Epithelial cell of prostate (primary cell): ENCODE measurements at regions not wholly inside any gene's neighbourhood (a gene's known extent, or its start where the extent isn't known, plus 50 kb on each side); places are given as distances from the start of the nearest gene placed in this dataset.

ENCODE experiments used
- DNase-seq: peaks from one replicate; pipeline ENCODE4 v3.0.0-alpha.2; 2011; ENCODE audit warnings: low read depth, low spot score
- H3K27ac ChIP-seq: fragments of 450-650 bp; 2 replicates; pipeline ENCODE4 v1.5.1; 2017; ENCODE audit warnings: mild to moderate bottlenecking

DNA sequence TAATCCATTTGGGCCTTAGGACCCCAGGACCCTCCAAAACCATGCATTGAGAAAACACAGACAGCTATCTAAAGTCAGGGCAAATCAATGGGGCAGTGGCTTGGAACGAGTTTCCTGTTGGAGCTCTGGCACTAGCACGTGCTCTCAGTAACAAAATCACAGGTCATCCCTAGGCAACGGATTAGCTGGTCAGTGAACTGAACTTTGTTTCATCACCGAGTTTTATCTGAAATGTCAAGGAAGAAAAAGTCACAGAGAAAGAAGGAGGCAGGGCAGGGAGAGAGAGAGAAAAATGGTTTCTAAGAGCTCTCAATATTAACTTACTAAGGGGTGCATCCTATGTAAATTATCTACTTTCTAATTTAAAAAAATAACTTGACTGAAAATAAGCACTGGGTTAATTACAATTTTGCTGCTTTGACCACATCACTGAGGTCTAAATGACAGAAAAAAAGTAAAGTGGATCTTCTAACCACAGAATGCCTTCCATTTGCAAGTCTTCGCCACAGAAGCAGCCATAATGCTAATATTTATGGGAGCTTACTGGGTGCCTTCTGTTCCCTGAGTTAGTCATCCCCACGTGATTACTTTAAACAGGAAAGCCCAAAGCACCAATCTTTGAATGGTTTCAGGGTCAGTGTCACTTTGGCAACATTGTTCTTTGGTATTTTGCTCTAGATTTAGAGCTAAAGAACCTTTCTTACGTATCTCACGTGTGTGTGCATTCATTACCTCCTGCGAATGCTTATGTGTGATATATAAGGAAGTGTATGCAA is 503.9 kb downstream of the RASEF start:
- no peak for DNase-seq

DNA sequence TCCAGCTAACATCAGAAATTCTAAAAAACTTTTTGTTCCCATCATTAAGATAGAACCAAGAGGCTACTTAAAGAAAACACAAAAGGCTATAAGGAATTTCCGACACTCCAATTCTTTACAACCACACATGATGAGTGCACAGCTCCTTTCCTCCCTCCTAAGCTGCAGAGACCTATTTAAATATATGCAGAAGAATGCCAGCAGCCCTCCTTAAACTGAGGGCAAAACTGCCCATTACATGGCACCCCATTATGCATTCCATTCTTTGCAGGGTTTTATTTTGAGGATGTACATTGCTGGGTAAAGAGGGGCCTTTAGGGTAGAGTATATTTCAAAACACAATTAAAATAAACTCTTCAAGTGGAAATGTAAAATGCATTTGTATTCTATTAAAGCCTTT is 502.9 kb downstream of the RASEF start:
- no peak overlapping the region for H3K27ac ChIP-seq

More for the DNA sequence above, 503.9 kb downstream of the RASEF start:
- H3K27ac ChIP-seq = no peak overlapping the region

DNA sequence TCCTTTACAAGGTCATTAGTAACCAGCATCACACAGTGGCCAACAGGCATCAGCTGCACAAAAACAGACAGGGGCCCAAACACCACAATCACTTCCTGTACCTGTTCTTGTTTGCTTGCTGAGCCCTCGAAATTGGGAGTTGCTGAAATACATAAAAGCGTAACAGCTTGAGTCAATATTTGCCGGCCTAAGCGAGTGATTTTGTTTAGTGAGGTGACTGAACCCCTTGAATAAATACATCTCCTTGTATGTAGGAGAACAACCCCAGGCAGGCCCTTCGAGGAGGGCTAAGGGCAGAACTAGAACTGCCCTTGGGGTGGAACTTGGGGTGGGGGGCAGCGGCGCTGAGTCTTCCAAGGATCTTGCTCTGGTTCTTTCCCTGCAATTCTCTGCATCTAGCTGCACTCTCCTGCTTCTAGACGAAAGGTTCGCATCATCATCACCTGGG is 502.5 kb downstream of the RASEF start:
- no peak for DNase-seq
- H3K27ac ChIP-seq = no peak overlapping the region

More for the DNA sequence above, 502.9 kb downstream of the RASEF start:
- no peak for DNase-seq

DNA sequence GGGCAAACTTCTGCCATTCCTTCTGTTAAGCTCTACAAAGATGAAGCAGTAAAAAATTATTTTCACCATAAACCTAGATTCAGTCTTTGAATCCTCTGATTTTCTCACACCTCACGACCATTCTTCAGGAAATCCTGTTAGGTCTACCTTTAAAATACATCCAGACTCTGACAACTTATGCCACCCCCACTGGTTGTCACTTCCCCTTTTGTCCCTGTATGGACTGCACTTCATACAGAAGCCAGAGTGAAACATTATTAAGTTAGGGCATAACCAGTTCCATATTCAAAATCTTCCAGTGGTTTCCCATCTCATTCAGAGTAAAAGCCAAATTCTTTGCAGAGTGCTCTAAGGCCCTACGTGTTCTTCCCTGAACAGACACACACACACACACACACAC is 499.8 kb downstream of the RASEF start:
- no peak overlapping the region for H3K27ac ChIP-seq
- no peak for DNase-seq

DNA sequence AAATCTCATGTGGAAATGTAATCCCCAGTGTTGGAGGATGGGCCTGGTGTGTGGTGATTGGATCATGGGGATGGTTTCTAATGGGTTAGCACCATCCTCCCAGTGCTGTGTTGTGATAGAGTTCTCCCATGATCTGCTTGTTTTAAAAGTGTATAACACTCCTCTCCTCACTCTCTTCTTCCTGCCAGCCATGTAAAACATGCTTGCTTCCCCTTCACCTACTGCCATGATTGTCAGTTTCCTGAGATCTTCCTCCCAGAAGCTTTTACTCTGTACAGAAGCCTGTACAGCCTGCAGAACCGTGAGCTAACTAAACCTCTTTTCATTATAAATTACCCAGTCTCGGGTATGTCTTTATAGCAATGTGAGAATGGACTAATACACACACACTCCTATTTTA is 499.1 kb downstream of the RASEF start:
- no peak for DNase-seq
- no peak overlapping the region for H3K27ac ChIP-seq

DNA sequence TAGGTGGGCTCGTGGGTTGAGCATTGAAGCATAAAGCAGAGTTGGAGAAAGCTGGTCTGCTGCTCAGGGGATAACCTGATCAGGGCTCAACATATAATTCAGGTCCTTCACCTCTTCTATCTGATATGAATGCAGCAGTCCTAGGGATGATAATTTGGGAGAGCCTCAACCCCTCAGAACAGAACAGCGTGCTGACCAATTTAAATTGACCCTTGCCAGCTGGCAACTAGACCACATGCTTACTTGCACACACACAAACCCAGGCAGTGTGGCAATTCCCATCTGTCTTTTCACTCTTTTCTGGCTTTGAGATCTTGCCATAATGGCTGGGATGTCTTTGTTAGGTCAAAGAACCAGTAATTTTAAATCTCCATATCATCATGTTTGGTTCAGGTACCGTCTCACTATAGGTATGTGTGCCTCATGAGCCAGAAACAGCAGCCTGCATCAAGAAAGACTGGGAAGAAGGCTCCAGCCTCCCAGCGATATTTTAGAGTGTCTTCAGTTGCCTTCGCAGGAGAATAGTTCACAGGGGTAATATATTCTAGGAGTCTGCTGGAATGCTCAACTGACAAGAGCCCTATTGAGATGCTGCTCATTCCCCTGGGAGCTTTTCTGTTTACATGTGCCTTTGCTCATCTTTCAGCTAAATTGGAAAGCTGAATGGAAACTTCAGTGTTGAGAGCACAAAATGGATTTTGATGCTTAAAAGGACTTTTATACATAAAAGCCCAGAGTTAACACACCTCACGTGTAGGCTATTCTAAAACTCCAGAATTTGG is 497.6 kb downstream of the RASEF start:
- no peak overlapping the region for H3K27ac ChIP-seq
- DNase-seq = no peak

DNA sequence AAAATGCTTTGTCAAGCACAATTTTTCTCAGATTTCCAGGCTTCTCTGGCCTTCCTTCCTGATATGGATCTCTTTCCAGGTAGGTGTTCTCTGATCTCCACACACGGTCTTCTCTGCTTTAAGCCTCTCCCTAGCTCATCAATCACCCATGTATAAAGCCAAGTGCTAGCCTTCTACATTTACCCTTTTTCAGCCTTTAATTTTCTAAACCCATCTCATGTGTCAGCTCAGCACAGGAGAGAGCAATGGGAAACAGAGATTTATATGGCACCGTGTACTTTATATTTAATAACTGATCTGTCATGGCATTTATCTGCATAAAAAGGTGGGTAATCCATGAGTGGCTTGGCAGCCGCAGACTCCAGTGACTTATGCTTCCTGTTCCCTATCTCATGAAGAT is 495.0 kb downstream of the RASEF start:
- no peak for DNase-seq
- no peak overlapping the region for H3K27ac ChIP-seq

DNA sequence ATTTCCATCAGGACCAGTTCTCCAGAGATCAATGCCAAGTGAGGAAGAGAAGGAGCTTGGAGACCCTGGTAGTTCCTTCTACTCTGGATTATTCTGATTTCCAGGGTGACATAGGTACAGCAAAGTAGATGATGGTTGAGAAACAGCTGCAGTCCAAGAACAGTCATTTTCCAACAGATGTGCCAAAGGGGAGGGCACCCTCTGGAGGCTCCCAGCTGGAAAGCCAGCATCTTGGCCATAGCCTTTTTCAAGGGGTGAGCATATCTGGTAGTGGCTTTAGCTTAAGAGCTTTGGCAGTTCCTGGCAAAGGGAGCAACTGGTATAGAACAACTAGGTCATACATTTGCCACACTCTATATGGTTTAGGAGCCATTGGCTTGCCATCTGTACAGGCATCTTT is 492.7 kb downstream of the RASEF start:
- no peak overlapping the region for H3K27ac ChIP-seq
- no peak for DNase-seq

DNA sequence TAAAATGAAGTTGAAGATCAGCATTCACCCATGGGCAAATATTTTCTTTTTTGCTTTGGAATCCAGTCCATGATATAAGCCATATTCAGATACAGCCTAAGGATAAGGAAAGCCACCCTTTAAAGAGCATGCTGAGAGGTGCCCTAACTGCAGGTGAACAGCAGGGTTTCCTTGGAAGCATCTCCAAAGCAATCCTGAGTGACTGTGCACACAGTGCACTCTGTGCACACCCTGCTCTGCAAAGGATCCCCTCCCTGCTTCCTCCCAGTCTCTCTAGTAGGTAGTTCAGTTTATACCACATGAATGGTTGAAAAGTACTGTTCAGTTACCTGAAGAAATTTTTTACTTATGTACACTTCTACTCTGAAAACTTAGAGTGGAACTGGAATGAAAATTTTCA is 491.4 kb downstream of the RASEF start:
- H3K27ac ChIP-seq = no peak overlapping the region
- no peak for DNase-seq

DNA sequence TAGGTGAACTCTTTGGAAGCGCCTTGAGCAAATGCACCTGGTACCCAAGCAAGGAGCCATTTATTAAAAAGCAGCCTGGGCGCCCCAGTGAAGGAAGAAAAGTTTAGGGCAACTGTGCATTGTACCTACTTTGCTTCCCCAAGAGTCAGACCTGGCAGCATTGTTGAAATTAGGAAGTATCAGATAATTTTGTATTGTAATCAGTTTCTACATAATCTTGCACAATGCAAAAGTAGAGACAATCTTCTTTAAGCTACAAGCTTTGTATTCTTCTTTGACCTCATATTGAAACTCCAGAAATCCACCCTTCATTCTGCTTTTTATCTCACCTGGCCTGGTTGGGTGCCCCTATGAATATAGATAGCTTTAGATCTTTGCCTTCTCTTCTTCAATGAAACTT is 490.8 kb downstream of the RASEF start:
- no peak overlapping the region for H3K27ac ChIP-seq
- no peak for DNase-seq

DNA sequence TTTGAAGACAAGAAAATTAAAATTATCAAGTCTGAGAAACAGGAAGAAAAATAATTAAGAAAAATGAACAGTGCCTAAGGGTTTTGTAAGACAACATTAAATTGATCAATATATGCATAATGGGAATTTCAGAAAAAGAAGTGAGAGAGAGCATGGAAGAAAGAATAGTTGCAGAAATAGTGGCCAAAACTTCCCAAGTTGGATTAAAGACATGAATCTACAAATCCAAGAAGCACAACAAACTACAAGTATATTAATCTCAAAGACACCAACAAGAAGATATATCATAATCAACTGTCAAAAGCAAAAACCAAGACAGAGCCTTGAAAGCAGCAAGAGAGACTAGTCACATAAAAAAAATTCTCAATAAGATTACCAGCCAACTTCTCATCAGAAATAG is 488.0 kb downstream of the RASEF start:
- DNase-seq = no peak
- H3K27ac ChIP-seq = no peak overlapping the region

DNA sequence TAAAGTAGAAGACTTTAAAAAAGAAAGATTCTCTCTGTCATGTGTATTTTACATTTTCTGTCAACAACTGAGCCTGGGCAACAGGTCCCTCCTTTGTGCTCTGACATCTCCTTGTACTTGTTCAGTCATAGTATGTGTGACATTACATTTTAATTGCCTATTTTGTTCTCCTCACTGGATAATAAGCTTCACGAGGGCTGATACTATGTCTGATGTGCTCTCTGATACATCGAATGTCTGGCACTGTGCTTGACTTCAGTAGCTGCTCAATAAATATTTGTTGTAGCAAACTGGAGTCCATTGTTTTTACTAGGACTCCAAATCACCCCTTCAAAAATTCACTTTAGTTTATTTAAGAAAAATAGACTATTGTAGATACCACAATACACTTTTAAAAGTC is 482.0 kb downstream of the RASEF start:
- no peak for DNase-seq
- H3K27ac ChIP-seq = no peak overlapping the region

DNA sequence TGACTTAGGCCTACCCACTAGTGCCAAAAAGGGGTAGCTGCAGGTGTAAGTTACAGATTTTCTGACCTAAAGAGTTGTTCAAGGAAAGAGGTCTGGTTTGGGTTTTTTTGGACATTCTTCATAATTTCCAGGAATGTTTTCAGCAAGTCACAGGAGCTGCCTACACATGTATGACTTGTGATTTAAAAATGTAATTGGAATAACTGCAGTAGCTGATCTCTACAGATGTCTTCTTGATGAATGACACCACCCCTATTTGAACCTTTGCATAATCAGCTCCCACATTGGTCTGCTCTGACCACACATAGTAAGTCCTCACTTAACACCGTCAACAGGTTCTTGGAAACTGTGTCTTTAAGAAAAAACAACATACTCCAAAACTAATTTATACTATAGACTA is 481.4 kb downstream of the RASEF start:
- no peak for DNase-seq
- no peak overlapping the region for H3K27ac ChIP-seq

DNA sequence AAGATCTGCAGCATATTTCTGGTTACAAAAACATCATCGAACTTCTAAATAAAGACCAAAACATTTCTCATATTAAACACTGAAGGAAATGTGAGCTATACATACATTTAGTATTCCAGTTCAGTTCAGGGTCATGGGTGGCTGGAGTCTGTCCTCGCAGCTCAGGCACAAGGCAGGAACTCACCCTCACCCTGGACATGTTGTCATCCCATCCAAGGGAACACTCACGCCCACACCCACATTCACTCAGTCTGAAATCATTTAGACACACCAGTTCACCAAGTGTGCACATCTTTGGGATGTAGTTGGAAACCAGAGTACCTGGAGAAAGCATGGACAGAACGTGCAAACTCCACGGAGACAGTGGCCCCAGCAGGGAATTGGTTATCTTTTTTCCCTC is 481.0 kb downstream of the RASEF start:
- H3K27ac ChIP-seq = no peak overlapping the region
- no peak for DNase-seq

DNA sequence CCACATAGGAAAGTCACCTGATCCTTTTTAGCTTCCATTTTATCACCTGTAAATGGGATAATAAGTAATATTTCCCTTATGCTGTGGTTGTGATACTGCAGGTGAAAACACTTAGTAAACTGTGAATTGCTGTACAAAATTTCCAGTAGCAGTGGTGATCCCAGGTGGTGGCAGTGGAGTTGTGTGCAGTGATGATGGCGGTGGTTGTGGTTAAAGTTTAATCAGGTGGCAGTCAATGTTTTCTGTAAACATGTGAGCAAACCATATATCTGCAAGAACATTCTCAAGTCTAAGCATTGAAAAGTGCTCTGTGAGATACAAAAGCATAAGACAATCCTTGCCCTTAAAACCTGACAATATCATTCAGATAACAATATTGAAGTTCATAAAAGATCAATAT is 480.2 kb downstream of the RASEF start:
- DNase-seq = no peak
- H3K27ac ChIP-seq = no peak overlapping the region

DNA sequence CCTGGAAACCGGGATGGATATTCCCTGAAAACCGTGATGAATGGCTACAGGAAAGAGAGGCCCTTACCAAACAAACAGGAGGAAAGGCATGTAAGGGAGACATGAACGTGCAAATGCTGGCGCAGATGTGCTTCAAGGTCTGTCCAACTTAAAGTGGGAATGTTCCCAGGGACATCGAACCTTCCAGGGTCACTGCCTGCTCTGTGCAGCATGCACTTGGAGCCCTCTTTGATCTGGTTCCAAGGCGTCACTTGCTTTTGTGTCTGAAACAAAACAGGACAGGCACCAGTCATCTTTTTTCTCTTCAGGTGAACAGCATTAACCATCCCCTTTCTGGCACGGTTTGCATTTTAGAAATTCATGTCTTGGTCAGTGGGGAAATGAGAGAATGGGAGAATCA is 479.4 kb downstream of the RASEF start:
- no peak overlapping the region for H3K27ac ChIP-seq
- no peak for DNase-seq

DNA sequence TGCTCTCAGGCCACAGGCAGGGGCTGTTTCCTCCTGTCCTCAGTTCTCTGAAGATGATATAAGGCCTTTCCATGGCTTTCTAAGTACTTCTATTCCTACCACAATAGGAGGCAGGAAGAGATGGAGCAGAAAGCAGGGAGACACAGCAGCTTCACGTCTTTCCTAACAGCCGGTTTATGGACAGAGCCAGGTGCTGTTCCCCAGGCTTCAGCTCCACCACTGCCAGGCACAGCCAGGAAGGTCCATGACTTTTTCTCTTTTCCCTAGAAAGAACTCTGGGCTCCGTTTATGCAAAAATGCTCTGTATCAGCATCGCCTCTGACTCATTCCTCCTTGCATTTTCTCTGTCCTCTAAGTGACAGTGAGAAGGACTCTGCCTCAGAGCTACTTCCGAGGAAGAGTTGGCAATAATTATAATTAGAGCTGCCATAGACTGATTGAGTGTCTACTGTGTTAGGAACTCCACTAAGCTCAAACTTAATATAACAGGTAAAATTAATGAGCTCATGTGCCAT is 478.5 kb downstream of the RASEF start:
- no peak for DNase-seq
- no peak overlapping the region for H3K27ac ChIP-seq

DNA sequence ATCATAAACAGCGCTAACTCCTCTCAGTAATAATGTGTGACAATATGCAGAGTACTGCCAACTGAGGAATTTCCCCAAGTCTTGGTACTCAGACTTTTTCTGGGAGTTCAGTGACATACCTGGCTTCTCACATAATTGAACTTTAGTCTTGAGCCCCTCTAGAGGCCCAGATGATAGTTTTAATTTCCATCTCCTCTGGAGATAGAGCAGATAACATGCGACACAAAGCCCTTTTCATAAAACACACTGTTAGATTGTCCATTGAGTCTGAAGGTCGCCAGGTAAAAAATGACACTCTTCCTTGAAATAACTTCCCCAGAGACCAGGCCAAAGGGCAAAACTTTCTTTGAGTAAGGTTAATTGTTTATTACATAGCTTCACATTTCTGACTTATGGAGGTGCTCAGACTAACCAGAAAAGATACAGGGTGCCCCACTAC is 476.0 kb downstream of the RASEF start:
- no peak for DNase-seq
- H3K27ac ChIP-seq = no peak overlapping the region

DNA sequence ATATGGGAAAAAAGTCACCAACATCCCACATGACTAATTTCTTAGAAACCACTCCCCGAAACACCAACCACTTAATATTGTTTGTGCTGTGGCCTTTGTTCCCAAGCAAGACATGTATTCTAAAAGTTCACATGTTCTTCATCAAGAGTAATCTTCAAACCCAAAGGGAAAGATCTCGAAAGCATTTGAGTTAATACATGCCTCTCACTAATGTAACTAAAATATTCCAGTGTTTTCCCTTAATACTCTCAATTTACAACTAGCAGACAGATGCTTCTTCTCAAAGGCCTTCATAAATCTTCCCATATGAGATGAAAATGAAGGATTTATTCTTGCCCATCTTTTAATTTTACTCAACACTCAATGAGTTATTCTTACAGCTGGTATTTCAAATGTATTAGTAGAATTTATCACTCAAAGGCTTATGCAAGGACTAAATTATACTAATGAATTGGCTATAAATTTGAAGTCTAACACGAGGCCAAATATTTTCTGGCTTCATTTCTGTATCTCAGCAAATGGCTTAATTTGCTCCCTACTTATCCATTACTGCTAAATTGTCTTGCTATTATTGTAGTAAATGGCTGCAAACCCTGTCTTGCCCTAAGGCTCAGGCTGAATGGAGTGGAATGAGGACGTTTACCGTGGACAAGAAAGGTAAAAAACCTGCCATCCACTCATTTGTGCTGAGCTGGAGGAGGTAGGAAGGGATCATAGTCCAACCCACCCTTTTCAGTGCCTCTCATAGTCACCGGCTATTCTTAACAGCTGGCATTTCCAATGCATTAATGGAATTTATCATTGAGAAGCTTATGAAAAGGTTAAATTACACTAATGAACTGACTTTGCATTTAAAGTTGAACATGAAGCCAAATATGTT is 474.4 kb downstream of the RASEF start:
- no peak overlapping the region for H3K27ac ChIP-seq
- DNase-seq = no peak

DNA sequence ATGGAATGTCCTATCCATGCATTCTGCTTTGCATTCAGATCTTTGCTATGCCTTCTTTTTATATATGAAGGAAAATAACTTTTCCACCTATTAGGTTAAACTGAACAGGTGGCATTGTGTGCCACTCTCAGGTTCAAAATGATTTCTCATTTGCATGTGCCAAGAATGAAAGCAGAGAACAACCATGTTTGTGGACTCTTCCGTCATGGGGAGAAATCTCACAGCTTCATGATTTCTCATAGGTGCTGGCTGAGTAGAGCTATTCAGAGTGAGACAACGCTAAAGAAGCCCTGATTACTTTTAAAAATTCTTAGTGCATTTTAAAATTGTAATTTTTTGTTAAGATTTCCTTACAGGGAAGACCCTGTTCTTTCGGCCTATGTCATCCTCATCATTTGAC is 472.1 kb downstream of the RASEF start:
- H3K27ac ChIP-seq = no peak overlapping the region
- no peak for DNase-seq

DNA sequence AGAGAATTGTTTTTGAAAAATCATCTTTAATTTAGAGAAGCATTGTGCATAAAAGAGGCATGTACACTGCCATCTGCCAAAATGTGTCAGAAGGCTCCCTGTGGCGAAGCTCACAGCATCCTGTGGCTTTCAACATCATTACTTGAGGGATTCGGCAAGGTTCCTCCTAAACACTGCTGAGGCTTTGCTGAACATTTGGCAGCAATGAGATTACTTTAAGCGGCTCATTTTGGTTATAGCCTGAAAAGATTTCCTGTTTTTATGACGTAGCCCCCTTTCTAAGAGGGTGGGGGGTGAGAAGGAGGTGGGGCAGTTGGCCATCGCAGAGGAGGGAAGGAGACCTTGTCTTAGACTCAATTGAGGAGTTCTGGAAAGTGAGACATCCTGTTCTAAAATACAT is 469.4 kb downstream of the RASEF start:
- H3K27ac ChIP-seq = no peak overlapping the region
- DNase-seq = no peak
